Liver (tissue), 8 donors: ENCODE measurements at regions not wholly inside any gene's neighbourhood (a gene's known extent, or its start where the extent isn't known, plus 50 kb on each side); places are given as distances from the start of the nearest gene placed in this dataset.
A peak's percentile ranks its signal among the peaks of the same experiment; 100 is the strongest.

Experiments
- DNase-seq: peaks from one replicate; pipeline ENCODE4 v3.0.0-alpha.2; 2017; ENCODE audit warnings: low spot score
- H3K27ac ChIP-seq, 2 donors: one replicate each; pipeline ENCODE4 v1.7.0; 2013; ENCODE audit warnings: inconsistent platforms in 2 of 2, low read length in 2 of 2, control low read depth in 1 of 2, low read depth in 1 of 2, mild to moderate bottlenecking in 1 of 2
- H3K27me3 ChIP-seq, 4 donors: one replicate each; pipeline versions ENCODE4 v1.6.1 to v1.7.0; 2013; ENCODE audit warnings: low read length in 3 of 4, inconsistent platforms in 1 of 4, mild to moderate bottlenecking in 1 of 4, moderate library complexity in 1 of 4; ENCODE audit not compliant: control insufficient read depth in 4 of 4, insufficient read depth in 4 of 4
- H3K36me3 ChIP-seq, 4 donors: one replicate each; pipeline versions ENCODE4 v1.6.1 to v1.7.0; 2013; ENCODE audit warnings: low read length in 3 of 4, mild to moderate bottlenecking in 3 of 4, low read depth in 1 of 4, moderate library complexity in 1 of 4; ENCODE audit not compliant: control insufficient read depth in 4 of 4, insufficient read depth in 3 of 4
- H3K4me1 ChIP-seq, 4 donors: one replicate each; pipeline versions ENCODE4 v1.6.1 to v1.7.0; 2013; ENCODE audit warnings: low read length in 3 of 4, mild to moderate bottlenecking in 3 of 4, moderate library complexity in 1 of 4; ENCODE audit not compliant: control insufficient read depth in 4 of 4, insufficient read depth in 4 of 4
- H3K4me3 ChIP-seq, 3 donors: one replicate each; pipeline versions ENCODE4 v1.6.1 to v1.7.0; 2013; ENCODE audit warnings: low read length in 3 of 3, control low read depth in 1 of 3, low read depth in 1 of 3, mild to moderate bottlenecking in 1 of 3
- H3K9ac ChIP-seq, 2 donors: one replicate each; pipeline ENCODE4 v1.7.0; 2013; ENCODE audit warnings: low read length in 2 of 2, mild to moderate bottlenecking in 2 of 2, moderate library complexity in 2 of 2, control low read depth in 1 of 2, low read depth in 1 of 2
- H3K9me3 ChIP-seq, 4 donors: one replicate each; pipeline versions ENCODE4 v1.6.1 to v1.7.0; 2013; ENCODE audit warnings: low read length in 3 of 4; ENCODE audit not compliant: control insufficient read depth in 4 of 4
- EGR1 ChIP-seq, 2 donors: IDR thresholded peaks; 2 replicates each; pipeline ENCODE4 v1.6.1; 2016 to 2018; ENCODE audit warnings: antibody characterized with exemption in 2 of 2, low read depth in 2 of 2
- FOXA1 ChIP-seq: IDR thresholded peaks from 2 replicates; pipeline ENCODE4 v1.6.1; 2016; ENCODE audit warnings: antibody characterized with exemption
- FOXA2 ChIP-seq: IDR thresholded peaks from 2 replicates; pipeline ENCODE4 v1.6.1; 2016; ENCODE audit warnings: antibody characterized with exemption
- GABPA ChIP-seq, 2 donors: IDR thresholded peaks in 1 of 2; conservative IDR thresholded peaks in 1 of 2; 2 replicates each; pipeline ENCODE4 v1.6.1; 2016; ENCODE audit warnings: antibody characterized with exemption in 2 of 2, mild to moderate bottlenecking in 1 of 2, moderate library complexity in 1 of 2
- HNF4A ChIP-seq, 2 donors: conservative IDR thresholded peaks; 2 replicates each; pipeline ENCODE4 v1.6.1; 2016; ENCODE audit warnings: antibody characterized with exemption in 2 of 2, mild to moderate bottlenecking in 2 of 2
- HNF4G ChIP-seq: IDR thresholded peaks from 2 replicates; pipeline ENCODE4 v1.6.1; 2016; ENCODE audit warnings: antibody characterized with exemption
- JUND ChIP-seq, 2 donors: IDR thresholded peaks; 2 replicates each; pipeline ENCODE4 v1.6.1; 2016; ENCODE audit warnings: antibody characterized with exemption in 2 of 2
- NR2F2 ChIP-seq: IDR thresholded peaks from 2 replicates; pipeline ENCODE4 v1.6.1; 2016; ENCODE audit warnings: antibody characterized with exemption
- RAD21 ChIP-seq, 2 donors: IDR thresholded peaks; 2 replicates each; pipeline ENCODE4 v1.6.1; 2016; ENCODE audit warnings: antibody characterized with exemption in 2 of 2, mild to moderate bottlenecking in 2 of 2
- RXRA ChIP-seq, 2 donors: IDR thresholded peaks; 2 replicates each; pipeline ENCODE4 v1.6.1; 2017 to 2018; ENCODE audit warnings: antibody characterized with exemption in 2 of 2, mild to moderate bottlenecking in 1 of 2
- SP1 ChIP-seq: IDR thresholded peaks from 2 replicates; pipeline ENCODE4 v1.6.1; 2018; ENCODE audit warnings: antibody characterized with exemption, mild to moderate bottlenecking
- TAF1 ChIP-seq: conservative IDR thresholded peaks from 2 replicates; pipeline ENCODE4 v1.6.1; 2016; ENCODE audit warnings: antibody characterized with exemption, mild to moderate bottlenecking
- YY1 ChIP-seq: IDR thresholded peaks from 2 replicates; pipeline ENCODE4 v1.6.1; 2016; ENCODE audit warnings: antibody characterized with exemption, mild to moderate bottlenecking
- WGBS: extraction: QIAGEN DNeasy Blood & Tissue Kit; methylation state at CpG from one replicate; pipeline ENCODE4 v1.1.7; 2013; 5-methylcytosine and 5-hydroxymethylcytosine counted together
- TF ChIP-seq, protein P1 (sequence below): IDR thresholded peaks from 2 replicates; pipeline ENCODE4 v1.6.1; 2016; ENCODE audit warnings: antibody characterized with exemption, mild to moderate bottlenecking
- TF ChIP-seq, protein P2 (sequence below): IDR thresholded peaks from 2 replicates; pipeline ENCODE4 v1.6.1; 2016; ENCODE audit warnings: antibody characterized with exemption
- TF ChIP-seq, protein P3 (sequence below): fragments of 150-350 bp; IDR thresholded peaks from 2 replicates; pipeline ENCODE4 v1.5.1; 2017; ENCODE audit warnings: improper control_type of control experiment, low read depth, low read length; ENCODE audit not compliant: missing input control
- TF ChIP-seq, protein P4 (sequence below): IDR thresholded peaks from 2 replicates; pipeline ENCODE4 v1.6.1; 2016; ENCODE audit warnings: antibody characterized with exemption
- TF ChIP-seq, protein P5 (sequence below): IDR thresholded peaks from 2 replicates; pipeline ENCODE4 v1.6.1; 2016; ENCODE audit warnings: antibody characterized with exemption
- donor health status: healthy.
- donor health status: healthy.
- donor health status: healthy.
- donor health status: healthy.
- donor health status: healthy.

DNA sequence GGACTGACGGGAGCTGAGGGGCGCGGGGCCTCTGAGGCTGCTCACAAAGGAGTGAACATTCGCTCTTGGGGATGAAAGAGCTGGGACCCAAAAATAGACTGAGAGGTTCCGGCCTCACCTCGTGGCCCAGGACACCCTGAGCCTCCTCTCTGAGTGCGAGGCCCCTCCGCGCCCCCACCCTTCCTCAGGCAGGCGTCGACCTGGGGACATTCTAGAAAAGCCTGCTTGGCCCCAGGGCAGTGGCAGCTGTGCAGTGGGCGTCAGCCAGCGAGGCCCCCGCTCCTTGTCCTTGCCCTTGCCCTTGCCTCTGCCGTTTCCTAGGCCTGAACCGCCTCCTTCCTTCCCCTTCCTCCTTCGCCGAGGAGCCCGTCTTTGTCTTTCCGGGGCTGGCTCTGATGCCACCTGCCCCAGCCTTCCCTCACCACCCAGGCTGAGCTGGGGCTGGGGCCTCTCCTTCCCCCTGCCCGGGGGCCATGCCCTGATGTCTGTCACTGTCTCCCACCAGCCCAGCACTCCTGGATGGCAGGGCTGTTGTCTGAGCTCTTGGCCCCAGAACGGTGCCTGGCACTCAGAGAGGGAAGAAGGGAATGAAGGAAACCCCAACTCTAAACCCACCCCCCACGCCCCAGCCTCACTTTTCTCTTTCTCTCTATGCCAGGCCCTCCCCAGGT is 208.2 kb upstream of the RTL1 start:
- WGBS: 76% methylated on average over 23 of the region's 23 CpGs
- Histone ChIP-seq H3K27ac (no peak overlapping the region), H3K4me3 (no peak overlapping the region), H3K9ac (no peak overlapping the region), H3K36me3 (no peaks in the 10 kb centered on the region), H3K9me3 (no peaks in the 10 kb centered on the region), H3K27me3 (no peaks in the 10 kb centered on the region), H3K4me1 (no peaks in the 10 kb centered on the region)
- no peak for DNase-seq
- TF ChIP-seq HNF4A (conservative IDR thresholded peaks at IDR 0.05) (no peak), TAF1 (no peak), NR2F2 (no peak), HNF4G (no peak), GABPA (IDR thresholded peaks at IDR 0.05 in 1 of 2, conservative IDR thresholded peaks at IDR 0.05 in 1 of 2) (no peak), RXRA (IDR thresholded peaks at IDR 0.05) (no peak), YY1 (no peak), FOXA2 (no peak)
- TF ChIP-seq, protein P1, sequence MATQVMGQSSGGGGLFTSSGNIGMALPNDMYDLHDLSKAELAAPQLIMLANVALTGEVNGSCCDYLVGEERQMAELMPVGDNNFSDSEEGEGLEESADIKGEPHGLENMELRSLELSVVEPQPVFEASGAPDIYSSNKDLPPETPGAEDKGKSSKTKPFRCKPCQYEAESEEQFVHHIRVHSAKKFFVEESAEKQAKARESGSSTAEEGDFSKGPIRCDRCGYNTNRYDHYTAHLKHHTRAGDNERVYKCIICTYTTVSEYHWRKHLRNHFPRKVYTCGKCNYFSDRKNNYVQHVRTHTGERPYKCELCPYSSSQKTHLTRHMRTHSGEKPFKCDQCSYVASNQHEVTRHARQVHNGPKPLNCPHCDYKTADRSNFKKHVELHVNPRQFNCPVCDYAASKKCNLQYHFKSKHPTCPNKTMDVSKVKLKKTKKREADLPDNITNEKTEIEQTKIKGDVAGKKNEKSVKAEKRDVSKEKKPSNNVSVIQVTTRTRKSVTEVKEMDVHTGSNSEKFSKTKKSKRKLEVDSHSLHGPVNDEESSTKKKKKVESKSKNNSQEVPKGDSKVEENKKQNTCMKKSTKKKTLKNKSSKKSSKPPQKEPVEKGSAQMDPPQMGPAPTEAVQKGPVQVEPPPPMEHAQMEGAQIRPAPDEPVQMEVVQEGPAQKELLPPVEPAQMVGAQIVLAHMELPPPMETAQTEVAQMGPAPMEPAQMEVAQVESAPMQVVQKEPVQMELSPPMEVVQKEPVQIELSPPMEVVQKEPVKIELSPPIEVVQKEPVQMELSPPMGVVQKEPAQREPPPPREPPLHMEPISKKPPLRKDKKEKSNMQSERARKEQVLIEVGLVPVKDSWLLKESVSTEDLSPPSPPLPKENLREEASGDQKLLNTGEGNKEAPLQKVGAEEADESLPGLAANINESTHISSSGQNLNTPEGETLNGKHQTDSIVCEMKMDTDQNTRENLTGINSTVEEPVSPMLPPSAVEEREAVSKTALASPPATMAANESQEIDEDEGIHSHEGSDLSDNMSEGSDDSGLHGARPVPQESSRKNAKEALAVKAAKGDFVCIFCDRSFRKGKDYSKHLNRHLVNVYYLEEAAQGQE: no peak
- TF ChIP-seq, protein P2, sequence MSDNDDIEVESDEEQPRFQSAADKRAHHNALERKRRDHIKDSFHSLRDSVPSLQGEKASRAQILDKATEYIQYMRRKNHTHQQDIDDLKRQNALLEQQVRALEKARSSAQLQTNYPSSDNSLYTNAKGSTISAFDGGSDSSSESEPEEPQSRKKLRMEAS: no peak

DNA sequence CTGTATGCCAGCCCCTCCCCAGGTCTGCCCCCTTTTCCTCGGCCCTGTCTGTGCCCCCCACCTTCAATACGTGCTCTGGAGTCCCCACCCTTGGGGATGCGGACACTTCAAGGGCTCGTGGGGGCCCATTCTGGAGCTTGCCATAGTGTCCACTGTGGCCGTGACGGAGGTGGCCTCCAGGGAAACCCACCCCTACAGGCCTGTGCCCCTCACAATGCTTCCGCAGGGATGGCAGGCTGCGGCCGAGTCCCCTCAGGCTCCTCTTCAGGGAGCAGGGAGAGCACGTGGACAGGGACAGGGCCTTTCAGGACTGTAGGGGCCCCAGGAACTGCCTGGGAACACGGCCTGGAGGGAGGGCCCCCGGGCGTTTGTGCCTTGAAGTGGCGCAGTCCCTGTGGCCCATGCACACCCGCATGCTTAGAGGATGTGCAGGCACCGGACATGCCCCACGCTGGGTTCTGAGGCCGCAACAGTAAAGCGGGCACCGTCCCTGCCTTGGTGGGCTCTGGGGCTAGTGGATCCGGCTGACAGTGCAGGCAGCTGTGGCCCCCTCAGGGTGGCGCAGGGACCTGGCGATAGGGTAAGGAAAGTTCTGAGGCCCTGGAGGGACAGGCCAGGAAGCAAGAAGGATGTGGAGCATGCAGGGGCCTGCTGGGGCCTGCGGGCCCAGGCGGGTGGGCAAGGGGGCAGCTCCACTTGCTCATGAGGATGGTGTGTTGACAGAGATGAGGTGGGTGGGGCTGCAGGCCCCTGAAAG is 209.0 kb upstream of the RTL1 start:
- no peaks in the 10 kb centered on the region for H3K4me1 ChIP-seq
- H3K9ac ChIP-seq: no peak overlapping the region
- TF ChIP-seq HNF4G (no peak), GABPA (IDR thresholded peaks at IDR 0.05 in 1 of 2, conservative IDR thresholded peaks at IDR 0.05 in 1 of 2) (no peak), YY1 (no peak), FOXA2 (no peak), RAD21 (IDR thresholded peaks at IDR 0.05) (no peak), EGR1 (IDR thresholded peaks at IDR 0.05; ENCODE audit: low read depth in 2 of 2) (no peak), NR2F2 (no peak), TAF1 (no peak), JUND (IDR thresholded peaks at IDR 0.05) (no peak), SP1 (no peak), FOXA1 (no peak), HNF4A (conservative IDR thresholded peaks at IDR 0.05) (no peak), RXRA (IDR thresholded peaks at IDR 0.05) (no peak)
- TF ChIP-seq, protein P1: no peak
- TF ChIP-seq, protein P3, sequence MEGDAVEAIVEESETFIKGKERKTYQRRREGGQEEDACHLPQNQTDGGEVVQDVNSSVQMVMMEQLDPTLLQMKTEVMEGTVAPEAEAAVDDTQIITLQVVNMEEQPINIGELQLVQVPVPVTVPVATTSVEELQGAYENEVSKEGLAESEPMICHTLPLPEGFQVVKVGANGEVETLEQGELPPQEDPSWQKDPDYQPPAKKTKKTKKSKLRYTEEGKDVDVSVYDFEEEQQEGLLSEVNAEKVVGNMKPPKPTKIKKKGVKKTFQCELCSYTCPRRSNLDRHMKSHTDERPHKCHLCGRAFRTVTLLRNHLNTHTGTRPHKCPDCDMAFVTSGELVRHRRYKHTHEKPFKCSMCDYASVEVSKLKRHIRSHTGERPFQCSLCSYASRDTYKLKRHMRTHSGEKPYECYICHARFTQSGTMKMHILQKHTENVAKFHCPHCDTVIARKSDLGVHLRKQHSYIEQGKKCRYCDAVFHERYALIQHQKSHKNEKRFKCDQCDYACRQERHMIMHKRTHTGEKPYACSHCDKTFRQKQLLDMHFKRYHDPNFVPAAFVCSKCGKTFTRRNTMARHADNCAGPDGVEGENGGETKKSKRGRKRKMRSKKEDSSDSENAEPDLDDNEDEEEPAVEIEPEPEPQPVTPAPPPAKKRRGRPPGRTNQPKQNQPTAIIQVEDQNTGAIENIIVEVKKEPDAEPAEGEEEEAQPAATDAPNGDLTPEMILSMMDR: no peak
- TF ChIP-seq, protein P4, sequence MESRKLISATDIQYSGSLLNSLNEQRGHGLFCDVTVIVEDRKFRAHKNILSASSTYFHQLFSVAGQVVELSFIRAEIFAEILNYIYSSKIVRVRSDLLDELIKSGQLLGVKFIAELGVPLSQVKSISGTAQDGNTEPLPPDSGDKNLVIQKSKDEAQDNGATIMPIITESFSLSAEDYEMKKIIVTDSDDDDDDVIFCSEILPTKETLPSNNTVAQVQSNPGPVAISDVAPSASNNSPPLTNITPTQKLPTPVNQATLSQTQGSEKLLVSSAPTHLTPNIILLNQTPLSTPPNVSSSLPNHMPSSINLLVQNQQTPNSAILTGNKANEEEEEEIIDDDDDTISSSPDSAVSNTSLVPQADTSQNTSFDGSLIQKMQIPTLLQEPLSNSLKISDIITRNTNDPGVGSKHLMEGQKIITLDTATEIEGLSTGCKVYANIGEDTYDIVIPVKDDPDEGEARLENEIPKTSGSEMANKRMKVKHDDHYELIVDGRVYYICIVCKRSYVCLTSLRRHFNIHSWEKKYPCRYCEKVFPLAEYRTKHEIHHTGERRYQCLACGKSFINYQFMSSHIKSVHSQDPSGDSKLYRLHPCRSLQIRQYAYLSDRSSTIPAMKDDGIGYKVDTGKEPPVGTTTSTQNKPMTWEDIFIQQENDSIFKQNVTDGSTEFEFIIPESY: no peak
- TF ChIP-seq, protein P5, sequence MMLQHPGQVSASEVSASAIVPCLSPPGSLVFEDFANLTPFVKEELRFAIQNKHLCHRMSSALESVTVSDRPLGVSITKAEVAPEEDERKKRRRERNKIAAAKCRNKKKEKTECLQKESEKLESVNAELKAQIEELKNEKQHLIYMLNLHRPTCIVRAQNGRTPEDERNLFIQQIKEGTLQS: no peak
- TF ChIP-seq, protein P2: no peak
- no peaks in the 10 kb centered on the region for H3K27me3 ChIP-seq
- no peaks in the 10 kb centered on the region for H3K36me3 ChIP-seq
- DNase-seq: peak; percentile 31
- H3K9me3 ChIP-seq: no peaks in the 10 kb centered on the region
- WGBS: 87% methylated on average over 25 of the region's 25 CpGs
- no peak overlapping the region for H3K4me3 ChIP-seq
- H3K27ac ChIP-seq: no peak overlapping the region
